GM12878 (cell line): ENCODE measurements at regions not wholly inside any gene's neighbourhood (a gene's known extent, or its start where the extent isn't known, plus 50 kb on each side); places are given as distances from the start of the nearest gene placed in this dataset.
"Not testable (repeated sequence)": the region's sequence is repeated elsewhere in the genome, so short reads cannot be mapped to it uniquely, and the experiment has no call there.

ENCODE experiments used
- ATAC-seq: fragments of 200-7000 bp; cut with Tn5 transposase; 3 replicates; pipeline ENCODE4 v1.9.1; 2020; ENCODE audit warnings: mild to moderate bottlenecking, moderate library complexity
- BruUV-seq: library from RNA; stranded (reverse); fragments of 400-500 nt; replicated peaks from 2 replicates; lab custom pipeline; 2021; lab: Mats Ljungman, UMichigan
- CTCF ChIA-PET: fragments of 300-600 bp; sonication (Branson Sonifier 250); formaldehyde crosslinking; extraction: SDS; loops from one replicate; lab custom pipeline; 2021; ENCODE audit warnings: inconsistent platforms; lab: Yijun Ruan, JAX
- POLR2A ChIA-PET: fragments of 350-600 bp; formaldehyde crosslinking; extraction: SDS; loops from one replicate; lab custom pipeline; 2021; ENCODE audit warnings: inconsistent platforms; lab: Charles Lee
- RAD21 ChIA-PET: fragments of 300-600 bp; sonication (Branson Sonifier 250); formaldehyde crosslinking; loops from one replicate; lab custom pipeline; 2023; ENCODE audit warnings: antibody characterized with exemption; ENCODE audit not compliant: unreplicated experiment; lab: Charles Lee
- SMC1A ChIA-PET: fragments of 300-600 bp; sonication (Branson Sonifier 250); formaldehyde crosslinking; loops from one replicate; lab custom pipeline; 2023; ENCODE audit not compliant: unreplicated experiment, uncharacterized antibody; lab: Charles Lee
- DNase-seq: peaks from one replicate; pipeline ENCODE4 v3.0.0-alpha.2; 2011; ENCODE audit warnings: low read depth, low spot score
- FAIRE-seq: peaks from 3 replicates; lab custom pipeline; 2011; peaks lifted over from hg19 to GRCh38; lab: Jason Lieb, UNC
- H2AFZ ChIP-seq: 2 replicates; pipeline ENCODE4 v1.6.0; 2011; ENCODE audit warnings: low read depth, low read length, control low read depth; ENCODE audit not compliant: control insufficient read depth
- H3K27ac ChIP-seq: 2 replicates; pipeline ENCODE4 v1.5.1; 2011; ENCODE audit warnings: control low read depth; ENCODE audit not compliant: control insufficient read depth, insufficient read depth
- H3K27me3 ChIP-seq, 2 experiments: replicated peaks in 1 of 2; 2 replicates each; pipeline versions ENCODE4 v1.6.0 to v1.6.1; 2011; ENCODE audit warnings: low read length in 1 of 2; ENCODE audit not compliant: control insufficient read depth in 2 of 2, insufficient read depth in 2 of 2
- H3K36me3 ChIP-seq, 2 experiments: 2 replicates each; pipeline ENCODE4 v1.5.1; 2011; ENCODE audit warnings: low read length in 1 of 2; ENCODE audit not compliant: control insufficient read depth in 2 of 2, insufficient read depth in 2 of 2
- H3K4me1 ChIP-seq: 2 replicates; pipeline ENCODE4 v1.6.1; 2011; ENCODE audit warnings: mild to moderate bottlenecking, low read length, moderate library complexity, mixed read lengths; ENCODE audit not compliant: control insufficient read depth, insufficient read depth
- H3K4me2 ChIP-seq: 2 replicates; pipeline ENCODE4 v1.6.0; 2011; ENCODE audit warnings: control low read depth; ENCODE audit not compliant: control insufficient read depth, insufficient read depth
- H3K4me3 ChIP-seq: fragments of 200-600 bp; sonication (generic); 2 replicates; pipeline ENCODE4 v1.5.1; 2016
- H3K79me2 ChIP-seq: 2 replicates; pipeline ENCODE4 v1.6.0; 2011; ENCODE audit warnings: low read length; ENCODE audit not compliant: control insufficient read depth, insufficient read depth
- H3K9ac ChIP-seq: 2 replicates; pipeline ENCODE4 v1.8.0; 2011; ENCODE audit warnings: low read length, control low read depth, mixed read lengths; ENCODE audit not compliant: control insufficient read depth, insufficient read depth
- H3K9me3 ChIP-seq: replicated peaks from 3 replicates; pipeline ENCODE4 v1.5.1; 2011; ENCODE audit warnings: mild to moderate bottlenecking, low read length; ENCODE audit not compliant: control insufficient read depth, insufficient read depth
- H4K20me1 ChIP-seq: 2 replicates; pipeline ENCODE4 v1.6.0; 2011; ENCODE audit not compliant: control insufficient read depth, insufficient read depth
- ATF7 ChIP-seq: fragments of 450-650 bp; IDR thresholded peaks from 2 replicates; pipeline ENCODE4 v1.6.1; 2016; ENCODE audit warnings: low read depth, mild to moderate bottlenecking
- BHLHE40 ChIP-seq, 2 experiments: fragments of 450-650 bp in 1 of 2; IDR thresholded peaks; 2 replicates each; pipeline ENCODE4 v1.6.1; 2011 to 2017; ENCODE audit warnings: low read depth in 2 of 2, borderline replicate concordance in 1 of 2, improper control_type of control experiment in 1 of 2, low read length in 1 of 2, mild to moderate bottlenecking in 1 of 2
- BMI1 ChIP-seq: fragments of 450-650 bp; IDR thresholded peaks from 2 replicates; pipeline ENCODE4 v1.6.1; 2016; ENCODE audit warnings: mild to moderate bottlenecking, moderate library complexity, borderline replicate concordance
- CEBPB ChIP-seq, 2 experiments: fragments of 150-350 bp in 1 of 2; IDR thresholded peaks; 2 replicates each; pipeline ENCODE4 v1.6.1; 2012 to 2014; ENCODE audit warnings: low read depth in 2 of 2, low read length in 2 of 2, borderline replicate concordance in 1 of 2, inconsistent platforms in 1 of 2
- EED ChIP-seq: sonication (generic); IDR thresholded peaks from 2 replicates; pipeline ENCODE4 v1.6.1; 2016; ENCODE audit warnings: antibody characterized with exemption, low read depth
- POLR2AphosphoS2 ChIP-seq: IDR thresholded peaks from 2 replicates; pipeline ENCODE4 v1.6.1; 2011; ENCODE audit warnings: low read depth, mild to moderate bottlenecking, low read length, improper control_type of control experiment, moderate library complexity
- POU2F2 ChIP-seq: IDR thresholded peaks from 3 replicates; pipeline ENCODE4 v1.6.1; 2011; ENCODE audit warnings: low read depth, mild to moderate bottlenecking, low read length, borderline replicate concordance
- RELA ChIP-seq: fragments of 450-650 bp; IDR thresholded peaks from 2 replicates; pipeline ENCODE4 v1.8.0; 2014; ENCODE audit warnings: borderline replicate concordance; ENCODE audit not compliant: partially characterized antibody
- WGBS: methylation state at CpG from one replicate; pipeline ENCODE4 v1.1.6; 2016; ENCODE audit warnings: low lambda C conversion rate; ENCODE audit not compliant: insufficient replicate concordance, insufficient coverage; ENCODE audit errors: missing lambda C conversion rate; 5-methylcytosine and 5-hydroxymethylcytosine counted together
- in situ Hi-C: fragments of 300-500 bp; cut with MboI; formaldehyde crosslinking; loops from 9 replicates; pipeline ENCODE4 v1.14.3; 2018; ENCODE audit warnings: mixed read lengths
- intact Hi-C: fragments of 100-400 bp; cut with micrococcal nuclease; formaldehyde crosslinking; loops from one replicate; pipeline ENCODE4 v1.14.2; 2022; ENCODE audit not compliant: unreplicated experiment
- TF ChIP-seq, protein P1 (sequence below): fragments of 450-650 bp; IDR thresholded peaks from 2 replicates; pipeline ENCODE4 v1.6.1; 2017; ENCODE audit warnings: mild to moderate bottlenecking

DNA sequence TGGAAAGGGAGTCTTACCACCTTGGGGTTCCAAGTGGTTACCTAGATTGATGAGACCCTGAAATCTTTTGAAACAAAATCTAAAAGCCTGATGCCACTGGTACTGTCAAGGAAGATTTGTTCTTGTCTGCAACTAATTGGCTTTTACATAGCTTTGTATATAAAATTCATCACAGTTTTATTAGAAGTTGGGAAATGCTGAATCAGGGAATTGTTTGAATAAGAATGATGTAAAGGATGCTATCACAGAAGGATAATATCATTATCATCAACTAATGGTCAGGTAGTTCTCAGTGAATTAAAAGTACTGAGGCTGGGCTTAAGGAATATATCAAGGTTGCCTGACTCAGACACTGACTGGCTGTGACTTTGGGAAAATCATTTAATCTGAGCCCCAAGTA lies 248.3 kb upstream of the STXBP6 start (continued):
- TF ChIP-seq EED, result no peak
- TF ChIP-seq CEBPB (IDR thresholded peaks at IDR 0.05; ENCODE audit: borderline replicate concordance in 1 of 2, low read depth in 2 of 2, low read length in 2 of 2), result no peak
- no peak for TF ChIP-seq POLR2AphosphoS2
- no peak for TF ChIP-seq RELA
- TF ChIP-seq POU2F2, result no peak
- TF ChIP-seq BHLHE40 (IDR thresholded peaks at IDR 0.05; ENCODE audit: borderline replicate concordance in 1 of 2, low read depth in 2 of 2, low read length in 1 of 2), result no peak
- TF ChIP-seq BMI1, result no peak
- TF ChIP-seq, protein P1, sequence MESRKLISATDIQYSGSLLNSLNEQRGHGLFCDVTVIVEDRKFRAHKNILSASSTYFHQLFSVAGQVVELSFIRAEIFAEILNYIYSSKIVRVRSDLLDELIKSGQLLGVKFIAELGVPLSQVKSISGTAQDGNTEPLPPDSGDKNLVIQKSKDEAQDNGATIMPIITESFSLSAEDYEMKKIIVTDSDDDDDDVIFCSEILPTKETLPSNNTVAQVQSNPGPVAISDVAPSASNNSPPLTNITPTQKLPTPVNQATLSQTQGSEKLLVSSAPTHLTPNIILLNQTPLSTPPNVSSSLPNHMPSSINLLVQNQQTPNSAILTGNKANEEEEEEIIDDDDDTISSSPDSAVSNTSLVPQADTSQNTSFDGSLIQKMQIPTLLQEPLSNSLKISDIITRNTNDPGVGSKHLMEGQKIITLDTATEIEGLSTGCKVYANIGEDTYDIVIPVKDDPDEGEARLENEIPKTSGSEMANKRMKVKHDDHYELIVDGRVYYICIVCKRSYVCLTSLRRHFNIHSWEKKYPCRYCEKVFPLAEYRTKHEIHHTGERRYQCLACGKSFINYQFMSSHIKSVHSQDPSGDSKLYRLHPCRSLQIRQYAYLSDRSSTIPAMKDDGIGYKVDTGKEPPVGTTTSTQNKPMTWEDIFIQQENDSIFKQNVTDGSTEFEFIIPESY, result no peak
- TF ChIP-seq ATF7, result no peak

GRCh38 chr14:25290154-25290553 lies 240.2 kb upstream of the STXBP6 start:
- H2AFZ ChIP-seq, H4K20me1 ChIP-seq, H3K79me2 ChIP-seq, FAIRE-seq, RAD21 ChIA-PET, H3K36me3 ChIP-seq, DNase-seq, H3K9me3 ChIP-seq, ATAC-seq, CTCF ChIA-PET, H3K27ac ChIP-seq, H3K4me1 ChIP-seq, H3K27me3 ChIP-seq, POLR2A ChIA-PET, in situ Hi-C loops, SMC1A ChIA-PET, BruUV-seq, H3K4me3 ChIP-seq, H3K9ac ChIP-seq, intact Hi-C loops, H3K4me2 ChIP-seq: not testable (repeated sequence)
- WGBS, result 13% methylated on average over 1 of the region's 1 CpG
